IMR-90 (cell line): ENCODE measurements at regions not wholly inside any gene's neighbourhood (a gene's known extent, or its start where the extent isn't known, plus 50 kb on each side); places are given as distances from the start of the nearest gene placed in this dataset.
"Not testable (repeated sequence)": the region's sequence is repeated elsewhere in the genome, so short reads cannot be mapped to it uniquely, and the experiment has no call there.

ENCODE experiments used
- ATAC-seq: fragments of 200-7000 bp; cut with Tn5 transposase; 2 replicates; pipeline ENCODE4 v1.9.1; 2020; ENCODE audit warnings: low read depth, mild to moderate bottlenecking, moderate library complexity
- BruUV-seq: library from RNA; stranded (reverse); fragments of 400-500 nt; replicated peaks from 2 replicates; lab custom pipeline; 2021; lab: Mats Ljungman, UMichigan
- CTCF ChIA-PET: fragments of 300-600 bp; formaldehyde crosslinking; extraction: SDS; loops from one replicate; lab custom pipeline; 2021; ENCODE audit warnings: antibody characterized with exemption; lab: Yijun Ruan, JAX
- POLR2A ChIA-PET: fragments of 300-600 bp; sonication (Branson Sonifier 250); formaldehyde crosslinking; loops from one replicate; lab custom pipeline; 2022; ENCODE audit warnings: antibody characterized with exemption; ENCODE audit not compliant: unreplicated experiment; lab: Charles Lee
- DNase-seq: peaks from one replicate; pipeline ENCODE4 v3.0.0; 2013
- H2AFZ ChIP-seq: replicated peaks from 2 replicates; pipeline ENCODE3; 2013; ENCODE audit warnings: low read length, mild to moderate bottlenecking; ENCODE audit not compliant: poor library complexity
- H2AK5ac ChIP-seq: 2 replicates; pipeline ENCODE4 v1.6.1; 2013; ENCODE audit warnings: low read depth, low read length, inconsistent platforms
- H2AK9ac ChIP-seq: replicated peaks from 2 replicates; pipeline ENCODE3; 2013; ENCODE audit warnings: mild to moderate bottlenecking, low read depth, low read length, moderate library complexity; ENCODE audit not compliant: poor library complexity
- H2BK120ac ChIP-seq: 2 replicates; pipeline ENCODE4 v1.6.1; 2013; ENCODE audit warnings: low read depth, low read length, inconsistent platforms
- H2BK15ac ChIP-seq: 3 replicates; pipeline ENCODE4 v1.6.1; 2013; ENCODE audit warnings: low read depth, low read length, inconsistent platforms
- H2BK20ac ChIP-seq: 2 replicates; pipeline ENCODE4 v1.6.1; 2013; ENCODE audit warnings: low read depth, mild to moderate bottlenecking, inconsistent platforms, low read length, moderate library complexity
- H2BK5ac ChIP-seq: 2 replicates; pipeline ENCODE4 v1.6.1; 2013; ENCODE audit warnings: mild to moderate bottlenecking, low read depth, low read length, inconsistent platforms; ENCODE audit not compliant: poor library complexity, severe bottlenecking
- H3K14ac ChIP-seq: replicated peaks from 2 replicates; pipeline ENCODE4 v1.6.1; 2013; ENCODE audit warnings: low read depth, low read length, inconsistent platforms
- H3K18ac ChIP-seq: 2 replicates; pipeline ENCODE4 v1.6.1; 2013; ENCODE audit warnings: low read depth, low read length, control low read depth
- H3K23ac ChIP-seq: 2 replicates; pipeline ENCODE4 v1.6.1; 2013; ENCODE audit warnings: low read depth, low read length, inconsistent platforms
- H3K27ac ChIP-seq: 2 replicates; pipeline ENCODE4 v1.5.1; 2013; ENCODE audit warnings: mild to moderate bottlenecking, control low read depth, low read length; ENCODE audit not compliant: insufficient read depth
- H3K27me3 ChIP-seq: 2 replicates; pipeline ENCODE4 v1.6.1; 2013; ENCODE audit warnings: low read length; ENCODE audit not compliant: control insufficient read depth, insufficient read depth
- H3K36me3 ChIP-seq: 2 replicates; pipeline ENCODE4 v1.6.1; 2013; ENCODE audit warnings: low read length, mixed read lengths; ENCODE audit not compliant: control insufficient read depth, insufficient read depth
- H3K4ac ChIP-seq: 2 replicates; pipeline ENCODE4 v1.6.1; 2013; ENCODE audit warnings: low read depth, low read length, inconsistent platforms
- H3K4me1 ChIP-seq: 2 replicates; pipeline ENCODE4 v1.6.1; 2013; ENCODE audit warnings: low read length, mixed read lengths; ENCODE audit not compliant: control insufficient read depth, insufficient read depth
- H3K4me2 ChIP-seq: 2 replicates; pipeline ENCODE4 v1.6.1; 2013; ENCODE audit warnings: low read depth, mild to moderate bottlenecking, control low read depth, low read length, moderate library complexity
- H3K4me3 ChIP-seq: 2 replicates; pipeline ENCODE4 v1.5.1; 2013; ENCODE audit warnings: low read depth, mild to moderate bottlenecking, control low read depth, low read length, moderate library complexity; ENCODE audit not compliant: insufficient read depth
- H3K56ac ChIP-seq: 2 replicates; pipeline ENCODE4 v1.6.1; 2013; ENCODE audit warnings: low read length, inconsistent platforms; ENCODE audit not compliant: insufficient read depth; ENCODE audit errors: extremely low read depth
- H3K79me1 ChIP-seq, 2 experiments: 2 replicates each; pipeline ENCODE4 v1.6.1; 2013; ENCODE audit warnings: low read length in 2 of 2, inconsistent platforms in 1 of 2, low read depth in 1 of 2
- H3K9ac ChIP-seq: 2 replicates; pipeline ENCODE4 v1.6.1; 2013; ENCODE audit warnings: low read depth, low read length, control low read depth
- H3K9me1 ChIP-seq: 2 replicates; pipeline ENCODE4 v1.6.1; 2013; ENCODE audit warnings: low read length, inconsistent platforms; ENCODE audit not compliant: insufficient read depth
- H3K9me3 ChIP-seq: 2 replicates; pipeline ENCODE4 v1.6.1; 2013; ENCODE audit warnings: low read length; ENCODE audit not compliant: control insufficient read depth, insufficient read depth
- H4K20me1 ChIP-seq: 2 replicates; pipeline ENCODE4 v1.6.1; 2013; ENCODE audit warnings: low read length, inconsistent platforms; ENCODE audit not compliant: insufficient read depth
- H4K5ac ChIP-seq: 2 replicates; pipeline ENCODE4 v1.6.1; 2013; ENCODE audit warnings: mild to moderate bottlenecking, low read depth, low read length, control low read depth
- H4K8ac ChIP-seq, 2 experiments: 2 replicates each; pipeline ENCODE4 v1.6.1; 2013; ENCODE audit warnings: low read depth in 2 of 2, low read length in 2 of 2, control low read depth in 1 of 2, inconsistent platforms in 1 of 2
- H4K91ac ChIP-seq: 2 replicates; pipeline ENCODE4 v1.6.1; 2013; ENCODE audit warnings: low read depth, low read length, inconsistent platforms; ENCODE audit not compliant: insufficient read depth
- WGBS, 2 experiments: methylation state at CpG; one replicate each; pipeline versions ENCODE4 v1.1.5 to v1.1.7; 2013; ENCODE audit warnings: missing lambda C conversion rate in 2 of 2; ENCODE audit not compliant: insufficient read length in 1 of 2; ENCODE audit errors: extremely low coverage in 2 of 2; 5-methylcytosine and 5-hydroxymethylcytosine counted together
- dilution Hi-C: fragments of 300-500 bp; cut with HindIII; formaldehyde crosslinking; loops from one replicate; pipeline ENCODE4 v1.14.3; 2018; ENCODE audit warnings: low sequenced_read_pairs; ENCODE audit not compliant: unreplicated experiment
- in situ Hi-C: fragments of 300-500 bp; cut with MboI; formaldehyde crosslinking; loops from 3 replicates; pipeline ENCODE4 v1.14.3; 2019; ENCODE audit warnings: low sequenced_read_pairs, inconsistent platforms, mixed read lengths
- intact Hi-C: fragments of 100-400 bp; cut with micrococcal nuclease; formaldehyde crosslinking; loops from 2 replicates; pipeline ENCODE4 v1.10.0; 2022

GRCh38 chr1:149366402-149366801 is 108.4 kb upstream of the NBPF19 start:
- H4K91ac ChIP-seq, intact Hi-C loops, H3K23ac ChIP-seq, H3K9me3 ChIP-seq, BruUV-seq, H3K79me1 ChIP-seq, DNase-seq, H2BK20ac ChIP-seq, H3K9ac ChIP-seq, H2BK5ac ChIP-seq, CTCF ChIA-PET, H4K20me1 ChIP-seq, POLR2A ChIA-PET, H3K14ac ChIP-seq, H3K4ac ChIP-seq, H2AK9ac ChIP-seq, dilution Hi-C loops, in situ Hi-C loops, H2BK15ac ChIP-seq, H3K4me3 ChIP-seq, H2BK120ac ChIP-seq, H4K5ac ChIP-seq, H3K27me3 ChIP-seq, H3K9me1 ChIP-seq, H3K4me2 ChIP-seq, H2AK5ac ChIP-seq, H3K36me3 ChIP-seq, H3K4me1 ChIP-seq, H3K18ac ChIP-seq, ATAC-seq, H3K27ac ChIP-seq, H3K56ac ChIP-seq, H4K8ac ChIP-seq, H2AFZ ChIP-seq: not testable (repeated sequence)
- no CpG with 5 or more reads among the region's 1 CpG for WGBS, 2 experiments

- WGBS, 2 experiments = no CpG with 5 or more reads among the region's 3 CpGs
- intact Hi-C loops, H3K9me3 ChIP-seq, H3K4me1 ChIP-seq, CTCF ChIA-PET, DNase-seq, H4K91ac ChIP-seq, H2AK5ac ChIP-seq, POLR2A ChIA-PET, H3K79me1 ChIP-seq, H3K9me1 ChIP-seq, dilution Hi-C loops, H3K9ac ChIP-seq, H2AK9ac ChIP-seq, H2BK20ac ChIP-seq, H3K23ac ChIP-seq, H4K20me1 ChIP-seq, H3K27ac ChIP-seq, H2BK15ac ChIP-seq, H3K4me2 ChIP-seq, H3K18ac ChIP-seq, H3K4me3 ChIP-seq, H3K4ac ChIP-seq, H3K27me3 ChIP-seq, H2BK5ac ChIP-seq, H2AFZ ChIP-seq, BruUV-seq, H3K36me3 ChIP-seq, in situ Hi-C loops, H2BK120ac ChIP-seq, H4K8ac ChIP-seq, ATAC-seq, H3K14ac ChIP-seq, H4K5ac ChIP-seq, H3K56ac ChIP-seq: not testable (repeated sequence)
Observed at GRCh38 chr1:149367472-149368044, 107.3 kb upstream of the NBPF19 start.
